ENCODE measurements at regions not wholly inside any gene's neighbourhood (a gene's known extent, or its start where the extent isn't known, plus 50 kb on each side); places are given as distances from the start of the nearest gene placed in this dataset.

GRCh38 chr5:133842846-133843611 is 125.4 kb downstream of the C5orf15 start:
- TF ChIP-seq CTCF (IDR thresholded peaks at IDR 0.05; ENCODE audit: control extremely low read depth in 1 of 3, insufficient read depth in 1 of 3, low read depth in 1 of 3, low read length in 3 of 3) (no peak), MAFK (IDR thresholded peaks at IDR 0.05; ENCODE audit: low read depth, low read length) (no peak), ZNF274 (IDR thresholded peaks at IDR 0.05; ENCODE audit: borderline replicate concordance, extremely low read depth, low read length) (no peak), POLR2AphosphoS5 (IDR thresholded peaks at IDR 0.05; ENCODE audit: low read depth, low read length) (no peak)
